Fibroblast of upper back skin (primary cell): ENCODE measurements at regions not wholly inside any gene's neighbourhood (a gene's known extent, or its start where the extent isn't known, plus 50 kb on each side); places are given as distances from the start of the nearest gene placed in this dataset.
"Not testable (repeated sequence)": the region's sequence is repeated elsewhere in the genome, so short reads cannot be mapped to it uniquely, and the experiment has no call there.

Experiments used
- DNase-seq: peaks from one replicate; pipeline ENCODE4 v3.0.0-alpha.2; 2013

DNA sequence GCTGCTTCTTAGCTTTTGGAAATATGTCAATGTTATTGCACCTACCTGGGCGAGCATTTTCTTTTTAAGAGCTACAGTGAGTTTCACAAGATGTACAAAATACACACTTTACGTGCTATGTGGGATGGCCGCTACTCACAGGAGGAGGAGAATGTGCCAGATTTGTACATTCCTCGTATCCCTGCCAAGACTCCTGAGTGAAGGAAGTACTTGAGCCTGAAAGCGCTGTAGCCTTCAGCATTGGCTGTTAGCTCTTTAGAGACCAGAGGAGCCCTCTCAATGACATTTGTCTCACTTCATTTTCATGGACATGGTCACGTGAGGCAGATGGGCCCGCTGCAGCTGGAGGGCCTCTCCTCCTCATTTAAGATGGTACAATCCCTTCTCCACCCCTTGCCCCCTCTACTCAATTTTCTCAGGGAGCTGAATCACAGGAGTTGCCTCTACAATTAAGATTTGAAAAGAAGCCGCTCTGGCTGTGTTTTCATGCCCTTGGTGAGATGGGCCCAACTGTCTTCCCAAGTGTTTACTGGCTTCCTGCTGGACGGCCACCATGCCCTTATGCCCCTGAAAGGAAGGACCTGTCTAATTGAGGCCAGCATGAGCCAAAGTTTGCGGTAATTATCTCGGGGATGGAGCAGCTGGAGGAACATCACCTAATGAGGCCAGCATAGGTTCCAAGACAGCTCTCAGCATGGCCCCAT, 442.6 kb downstream of the PRDM2 start:
- DNase-seq = peak; percentile 9

DNA sequence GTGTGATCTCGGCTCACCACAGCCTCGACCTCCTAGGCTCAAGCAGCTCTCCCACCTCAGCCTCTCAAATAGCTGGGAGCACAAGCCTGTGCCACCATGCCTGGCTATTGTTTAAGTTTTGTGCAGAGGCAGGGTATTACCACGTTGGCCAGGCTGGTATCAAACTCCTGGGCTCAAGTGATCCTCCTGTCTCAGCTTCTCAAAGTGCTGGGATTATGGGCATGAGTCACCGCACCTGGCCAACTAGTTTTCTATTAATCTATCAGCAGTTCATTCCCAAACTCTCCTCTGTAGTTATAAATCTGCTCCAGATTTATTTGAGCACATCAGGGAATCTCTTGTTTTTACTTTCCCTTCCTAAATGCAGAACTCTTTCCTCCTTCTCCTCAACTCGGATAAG, 443.8 kb downstream of the PRDM2 start:
- DNase-seq = no peak

DNA sequence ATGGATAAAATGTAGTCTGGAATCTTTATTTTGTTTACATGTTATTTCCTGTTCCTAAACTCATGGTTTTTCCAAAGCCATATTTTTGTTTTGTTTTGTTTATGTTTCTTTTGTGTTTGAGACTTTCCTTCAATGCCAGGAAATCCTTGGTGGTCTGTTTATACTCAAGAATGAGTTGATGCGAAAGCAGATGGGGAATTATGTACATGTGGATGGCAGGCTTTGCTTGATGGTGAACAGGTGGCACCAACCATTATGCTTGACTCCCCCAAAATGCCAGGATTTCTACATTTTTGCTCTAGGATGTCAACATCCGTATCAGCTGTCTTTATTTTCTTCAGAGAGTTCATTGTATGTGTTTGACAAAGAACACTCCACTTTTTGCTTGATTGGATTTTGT, 448.5 kb downstream of the PRDM2 start:
- no peak for DNase-seq

DNA sequence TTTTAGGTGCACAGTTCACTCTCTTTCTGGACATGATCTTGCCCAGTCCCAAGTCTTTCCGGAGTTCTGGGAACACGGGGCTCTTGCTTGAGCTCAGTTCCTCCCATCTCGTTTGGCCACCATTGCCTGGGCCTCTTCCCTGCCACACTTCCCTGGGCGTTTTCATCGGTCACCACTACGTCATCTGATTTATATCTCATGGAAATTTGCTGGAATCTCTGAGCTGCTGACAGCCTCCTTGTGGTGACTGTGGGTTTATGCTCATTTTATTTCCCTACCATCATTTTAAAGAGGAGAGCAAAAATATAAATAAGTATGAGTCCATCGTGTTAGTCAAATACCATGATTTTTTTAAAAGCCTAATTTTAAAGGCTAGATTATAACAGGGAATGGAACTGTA, 449.1 kb upstream of the KAZN start:
- DNase-seq = peak; percentile 3

- DNase-seq = no peak
These were observed 441.9 kb upstream of the KAZN start for GRCh38 chr1:14156543-14156942.

GRCh38 chr1:14160781-14161180, 437.7 kb upstream of the KAZN start:
- no peak for DNase-seq

GRCh38 chr1:14163246-14163645, 435.2 kb upstream of the KAZN start:
- DNase-seq = no peak

DNA sequence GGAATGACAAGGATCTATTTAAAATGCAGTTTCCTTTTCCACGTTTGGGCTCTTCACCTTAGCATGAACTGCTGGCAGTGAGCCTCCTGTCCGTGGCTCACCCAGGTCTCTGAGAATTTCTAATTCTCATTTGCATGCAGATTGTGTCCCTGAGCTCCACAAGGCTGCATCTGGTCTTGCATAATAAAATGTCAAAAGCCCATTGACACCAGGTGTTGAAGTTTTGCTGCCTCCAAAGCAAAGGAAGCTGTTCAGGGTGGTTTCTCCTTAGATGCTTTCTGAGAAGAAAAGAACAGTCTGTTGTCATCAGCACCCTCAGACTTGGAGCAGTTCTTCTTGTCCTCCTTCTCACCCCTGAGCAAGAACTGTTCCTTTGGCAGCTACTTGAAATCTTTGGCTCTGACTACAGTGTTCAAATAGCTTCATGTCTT, 433.1 kb upstream of the KAZN start:
- DNase-seq = no peak

DNA sequence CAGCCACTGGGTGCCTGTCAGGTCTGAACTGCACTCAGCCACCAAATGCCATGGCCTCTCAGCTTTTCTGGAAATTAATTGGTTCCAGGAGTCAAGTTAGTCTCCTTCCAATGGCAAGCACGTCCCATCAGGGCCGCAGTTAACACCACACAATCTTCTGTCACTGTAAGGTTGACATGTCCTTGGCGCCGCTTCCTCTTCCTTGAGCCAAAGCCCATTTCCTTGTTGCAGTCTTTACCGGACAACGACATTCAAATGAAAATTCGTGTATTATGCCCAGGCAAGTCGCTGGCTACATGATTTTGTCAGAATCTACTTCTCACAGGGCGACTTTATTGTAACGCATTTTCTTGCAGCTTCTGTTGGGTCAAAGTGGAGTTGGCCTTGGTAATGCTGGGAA, 430.6 kb upstream of the KAZN start:
- no peak for DNase-seq

- no peak for DNase-seq
These were observed 430.0 kb upstream of the KAZN start for GRCh38 chr1:14168326-14169063.

- DNase-seq = no peak
These were observed 424.9 kb upstream of the KAZN start for GRCh38 chr1:14173598-14173997.

- DNase-seq = not testable (repeated sequence)
These were observed 420.6 kb upstream of the KAZN start for GRCh38 chr1:14177866-14178265.

- no peak for DNase-seq
These were observed 417.7 kb upstream of the KAZN start for GRCh38 chr1:14180738-14181137.

- DNase-seq = peak; percentile 2
These were observed 417.2 kb upstream of the KAZN start for GRCh38 chr1:14181191-14181795.

DNA sequence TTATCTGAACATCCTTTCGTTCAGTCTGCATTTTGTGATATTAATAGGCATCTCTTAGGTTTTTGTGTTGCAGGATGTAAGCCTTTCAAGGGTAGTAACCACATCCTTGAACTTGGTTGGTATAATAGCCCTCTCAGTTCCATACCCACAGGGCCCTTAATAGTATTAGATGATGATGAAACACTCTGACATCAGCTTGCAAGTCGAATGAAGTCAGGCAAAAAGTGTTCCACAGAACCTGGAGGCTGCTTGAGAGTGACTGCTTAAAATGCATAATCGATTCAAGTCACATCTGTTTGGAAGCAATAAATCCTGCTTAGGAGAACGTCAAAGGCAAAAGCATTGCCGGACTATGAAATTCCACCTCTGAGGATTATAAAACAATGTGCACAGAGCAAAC, 415.6 kb upstream of the KAZN start:
- DNase-seq = peak; percentile 1

GRCh38 chr1:14183329-14183728, 415.2 kb upstream of the KAZN start:
- DNase-seq = no peak

DNA sequence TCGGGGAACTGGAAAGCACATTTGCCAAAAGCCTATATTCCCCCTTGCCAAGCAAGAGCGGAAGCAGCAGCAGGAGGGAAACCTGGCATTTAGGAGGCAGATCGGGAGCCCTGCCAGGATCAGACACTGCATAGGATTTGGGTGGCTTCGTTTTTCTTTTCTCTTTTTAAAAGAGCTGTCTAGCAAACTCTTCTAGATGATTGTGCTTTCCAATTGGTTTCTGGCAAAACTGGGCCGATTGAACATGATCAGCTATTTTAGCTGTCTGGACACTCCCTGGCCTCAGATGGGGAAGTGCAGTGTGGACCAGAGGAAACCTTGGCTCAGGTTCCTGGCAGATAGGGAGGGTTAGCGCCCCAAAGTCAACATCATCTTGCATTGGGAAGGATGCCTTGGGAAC, 414.0 kb upstream of the KAZN start:
- DNase-seq = no peak

- no peak for DNase-seq
These were observed 409.1 kb upstream of the KAZN start for GRCh38 chr1:14189381-14189780.

DNA sequence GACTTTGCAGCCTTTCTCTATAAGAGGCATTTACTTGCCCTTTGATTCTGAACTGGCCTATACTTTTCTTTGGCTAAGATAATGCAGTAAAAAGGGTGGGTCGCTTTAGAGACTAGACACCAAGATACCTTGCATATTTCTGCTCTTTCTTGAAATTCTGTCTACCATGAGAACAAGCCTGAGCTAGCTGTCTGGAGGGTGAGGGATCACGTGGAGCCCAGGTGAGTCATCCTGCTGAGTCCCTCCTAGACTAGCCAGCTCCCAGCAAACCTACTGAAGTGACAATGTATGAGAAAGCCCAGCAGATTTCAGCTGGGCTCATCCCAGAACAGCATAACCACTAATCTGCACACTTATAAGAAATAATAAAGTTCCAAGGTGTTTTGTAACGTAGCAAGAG, 408.0 kb upstream of the KAZN start:
- peak; percentile 8 for DNase-seq

- DNase-seq = no peak
These were observed 404.0 kb upstream of the KAZN start for GRCh38 chr1:14194511-14194910.

DNA sequence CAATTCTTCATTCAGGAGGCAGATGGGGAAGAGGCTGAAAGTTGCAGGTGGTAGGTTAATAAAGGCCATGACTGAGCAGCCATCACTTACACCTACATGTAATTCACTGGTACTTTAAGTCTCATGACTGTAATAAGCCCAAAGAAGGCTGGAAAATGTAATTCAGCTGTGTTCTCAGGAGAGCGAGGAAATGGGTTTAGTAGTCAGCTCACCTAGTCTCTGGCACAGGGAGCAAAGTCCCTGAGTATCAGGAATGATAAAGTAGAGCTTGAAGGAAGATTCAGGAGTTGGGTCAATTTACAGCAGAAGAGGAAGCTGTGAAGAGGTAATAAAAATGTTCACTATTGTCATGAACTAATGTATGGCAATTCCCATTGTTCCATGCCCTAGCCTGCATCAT, 393.4 kb upstream of the KAZN start:
- DNase-seq = no peak

DNA sequence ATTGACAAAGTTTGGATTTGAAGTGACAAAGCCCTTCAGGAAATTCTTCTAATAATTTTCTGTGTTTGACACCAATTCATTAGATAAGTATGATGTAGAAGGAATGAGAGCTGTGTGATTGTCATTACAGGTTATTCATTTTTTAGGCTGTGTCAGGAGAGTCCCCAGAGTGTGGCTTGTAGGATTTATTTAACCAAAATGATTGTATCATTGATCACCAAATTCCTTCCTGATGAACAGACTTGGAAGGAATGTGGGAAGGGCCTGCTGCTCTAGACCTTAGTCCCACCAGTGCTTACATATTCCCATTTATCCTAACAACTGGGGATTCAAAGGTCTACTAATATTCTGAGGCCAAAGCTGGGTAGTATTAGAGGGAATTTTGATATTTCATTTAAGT, 383.3 kb upstream of the KAZN start:
- DNase-seq = peak; percentile 39

DNA sequence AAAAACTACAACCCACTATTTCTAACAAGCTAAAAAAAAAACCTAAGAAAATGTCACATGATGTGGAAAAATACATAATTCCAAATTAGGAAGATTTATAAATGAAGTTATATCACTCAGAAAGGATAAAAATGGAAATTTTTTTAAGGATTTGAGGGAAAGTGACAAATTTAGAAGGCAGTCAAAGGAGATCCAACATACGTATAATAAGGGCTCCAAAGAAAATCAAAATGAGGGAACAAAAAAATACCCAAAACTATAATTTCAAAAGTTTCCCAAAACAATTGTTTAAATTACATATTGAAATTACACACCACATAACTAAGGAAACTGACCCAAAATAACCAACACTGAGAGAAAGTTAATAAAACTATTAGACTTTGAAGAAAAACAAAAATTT, 381.1 kb upstream of the KAZN start:
- no peak for DNase-seq

DNA sequence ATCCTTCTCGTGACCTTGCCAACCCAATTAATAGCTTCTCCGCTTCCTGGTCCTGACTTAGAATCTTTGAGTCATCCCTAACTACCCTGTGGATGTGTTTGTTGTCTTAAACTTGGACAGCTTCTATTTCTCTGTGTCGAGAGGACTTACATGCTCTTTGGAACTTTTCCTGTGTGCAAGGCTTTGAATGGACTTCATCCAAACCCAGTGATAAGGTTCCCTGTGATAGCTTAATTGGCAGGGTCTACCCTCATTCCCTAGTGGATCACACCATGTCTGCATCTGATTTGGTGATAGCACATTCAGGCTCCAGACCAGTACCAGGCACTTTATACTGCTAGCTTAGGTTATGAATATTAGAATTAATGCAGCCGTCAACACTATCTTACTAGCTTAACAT, 378.2 kb upstream of the KAZN start:
- DNase-seq = no peak
